Panc1 (cell line): ENCODE measurements at regions not wholly inside any gene's neighbourhood (a gene's known extent, or its start where the extent isn't known, plus 50 kb on each side); places are given as distances from the start of the nearest gene placed in this dataset.

Source experiments
- ATAC-seq: fragments of 200-7000 bp; cut with Tn5 transposase; 2 replicates; pipeline ENCODE4 v1.9.1; 2020; ENCODE audit warnings: mild to moderate bottlenecking, moderate library complexity
- BruUV-seq: library from RNA; stranded (reverse); fragments of 400-500 nt; replicated peaks from 2 replicates; lab custom pipeline; 2021; lab: Mats Ljungman, UMichigan
- CTCF ChIA-PET: fragments of 300-600 bp; sonication (Branson Sonifier 250); formaldehyde crosslinking; loops from one replicate; lab custom pipeline; 2022; ENCODE audit warnings: antibody characterized with exemption; lab: Charles Lee
- POLR2A ChIA-PET: fragments of 300-600 bp; sonication (Branson Sonifier 250); formaldehyde crosslinking; loops from one replicate; lab custom pipeline; 2022; ENCODE audit warnings: antibody characterized with exemption; lab: Charles Lee
- DNase-seq: peaks from one replicate; pipeline ENCODE4 v3.0.0-alpha.2; 2010; ENCODE audit warnings: low read depth, low spot score
- H3K27ac ChIP-seq: 2 replicates; pipeline ENCODE4 v1.5.1; 2011; ENCODE audit warnings: mild to moderate bottlenecking, low read length, inconsistent platforms
- H3K27me3 ChIP-seq: fragments of 200-500 bp; sonication (Bioruptor generic); 2 replicates; pipeline ENCODE4 v1.6.0; 2014; ENCODE audit warnings: low read length, inconsistent platforms; ENCODE audit not compliant: control insufficient read depth, insufficient read depth
- H3K36me3 ChIP-seq: fragments of 200-500 bp; sonication (Bioruptor generic); 2 replicates; pipeline ENCODE4 v1.5.1; 2014; ENCODE audit warnings: inconsistent platforms, mild to moderate bottlenecking, low read length, moderate library complexity; ENCODE audit not compliant: control insufficient read depth, insufficient read depth
- H3K4me1 ChIP-seq: 2 replicates; pipeline ENCODE4 v1.5.1; 2011; ENCODE audit warnings: inconsistent platforms, mild to moderate bottlenecking, low read length, moderate library complexity; ENCODE audit not compliant: control insufficient read depth, insufficient read depth
- H3K4me3 ChIP-seq, 2 experiments: 2 replicates each; pipeline ENCODE4 v1.5.1; 2011 to 2012; ENCODE audit warnings: low read depth in 2 of 2, low read length in 2 of 2, mild to moderate bottlenecking in 2 of 2, inconsistent platforms in 1 of 2, moderate library complexity in 1 of 2
- H3K9me3 ChIP-seq: fragments of 200-500 bp; sonication (Bioruptor generic); 2 replicates; pipeline ENCODE4 v1.5.1; 2014; ENCODE audit warnings: low read depth, mild to moderate bottlenecking, inconsistent platforms, low read length, moderate library complexity; ENCODE audit not compliant: control insufficient read depth, insufficient read depth
- POLR2AphosphoS5 ChIP-seq: IDR thresholded peaks from 2 replicates; pipeline ENCODE4 v1.6.1; 2012; ENCODE audit warnings: mild to moderate bottlenecking, low read depth, low read length, moderate library complexity
- REST ChIP-seq, 2 experiments: IDR thresholded peaks; 2 replicates each; pipeline ENCODE4 v1.6.1; 2011 to 2012; ENCODE audit warnings: low read depth in 2 of 2, control low read depth in 1 of 2, low read length in 1 of 2, mild to moderate bottlenecking in 1 of 2, moderate library complexity in 1 of 2; ENCODE audit not compliant: insufficient read depth in 1 of 2
- SIN3A ChIP-seq: IDR thresholded peaks from 2 replicates; pipeline ENCODE4 v1.6.1; 2012; ENCODE audit warnings: low read depth, mild to moderate bottlenecking, low read length, moderate library complexity, borderline replicate concordance; ENCODE audit not compliant: insufficient read depth
- TCF7L2 ChIP-seq: IDR thresholded peaks from 2 replicates; pipeline ENCODE4 v1.6.1; 2011; ENCODE audit warnings: mild to moderate bottlenecking, low read depth, low read length, inconsistent platforms
- in situ Hi-C: cut with HindIII; loops from 2 replicates; pipeline ENCODE4 v1.10.0; 2016; ENCODE audit warnings: low sequenced_read_pairs, low pct_unique_long_range_greater_than_20kb
- intact Hi-C: fragments of 100-400 bp; cut with micrococcal nuclease; formaldehyde crosslinking; loops from one replicate; pipeline ENCODE4 v1.10.0; 2022; ENCODE audit not compliant: unreplicated experiment
- TF ChIP-seq, protein P1 (sequence below): fragments of 450-650 bp; IDR thresholded peaks from 2 replicates; pipeline ENCODE4 v1.5.1; 2017; ENCODE audit warnings: mild to moderate bottlenecking

DNA sequence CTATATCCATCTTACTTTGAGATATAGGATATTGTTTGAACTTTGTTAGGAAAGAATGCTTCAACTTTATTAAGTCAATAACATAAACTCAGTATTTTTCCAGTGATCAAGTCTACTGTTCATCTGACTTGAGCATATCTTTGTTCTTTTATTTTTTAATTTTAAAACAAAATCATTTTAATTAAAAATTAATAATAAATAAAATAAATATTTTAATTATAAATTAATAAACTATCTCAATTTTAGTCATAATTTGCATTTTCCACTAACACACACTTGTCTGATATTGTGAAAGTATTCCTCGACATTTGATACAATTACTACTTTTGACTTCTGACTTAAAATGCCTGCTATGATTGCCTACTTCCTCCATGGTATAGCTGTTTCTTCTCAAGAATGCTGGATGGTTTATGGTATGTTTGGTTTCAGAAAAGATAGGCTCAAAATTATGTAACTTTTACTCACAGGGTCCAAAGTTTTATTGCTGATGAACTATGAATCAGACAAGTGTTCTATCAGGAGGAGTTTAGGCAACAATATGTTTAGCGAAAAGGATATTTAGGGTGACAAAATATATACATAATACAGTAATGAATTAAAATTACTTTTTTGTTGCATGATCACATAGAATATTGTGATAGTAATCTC is 1132.3 kb upstream of the PCDH10 start:
- DNase-seq = no peak
- ChIA-PET CTCF (no interaction called here), POLR2A (no interaction called here)
- no peaks in the 10 kb centered on the region for H3K27me3 ChIP-seq
- BruUV-seq = no TSS peak
- intact Hi-C loops = no loop called here
- H3K27ac ChIP-seq = no peak overlapping the region
- H3K4me1 ChIP-seq = no peaks in the 10 kb centered on the region
- no peak for ATAC-seq
- in situ Hi-C loops = no loop called here
- no peak overlapping the region for H3K4me3 ChIP-seq
- H3K9me3 ChIP-seq = no peaks in the 10 kb centered on the region
- no peaks in the 10 kb centered on the region for H3K36me3 ChIP-seq
- TF ChIP-seq REST (IDR thresholded peaks at IDR 0.05; ENCODE audit: insufficient read depth in 1 of 2, low read depth in 2 of 2, low read length in 1 of 2) = no peak
- TF ChIP-seq TCF7L2 = no peak
- TF ChIP-seq POLR2AphosphoS5 = no peak
- TF ChIP-seq, protein P1, sequence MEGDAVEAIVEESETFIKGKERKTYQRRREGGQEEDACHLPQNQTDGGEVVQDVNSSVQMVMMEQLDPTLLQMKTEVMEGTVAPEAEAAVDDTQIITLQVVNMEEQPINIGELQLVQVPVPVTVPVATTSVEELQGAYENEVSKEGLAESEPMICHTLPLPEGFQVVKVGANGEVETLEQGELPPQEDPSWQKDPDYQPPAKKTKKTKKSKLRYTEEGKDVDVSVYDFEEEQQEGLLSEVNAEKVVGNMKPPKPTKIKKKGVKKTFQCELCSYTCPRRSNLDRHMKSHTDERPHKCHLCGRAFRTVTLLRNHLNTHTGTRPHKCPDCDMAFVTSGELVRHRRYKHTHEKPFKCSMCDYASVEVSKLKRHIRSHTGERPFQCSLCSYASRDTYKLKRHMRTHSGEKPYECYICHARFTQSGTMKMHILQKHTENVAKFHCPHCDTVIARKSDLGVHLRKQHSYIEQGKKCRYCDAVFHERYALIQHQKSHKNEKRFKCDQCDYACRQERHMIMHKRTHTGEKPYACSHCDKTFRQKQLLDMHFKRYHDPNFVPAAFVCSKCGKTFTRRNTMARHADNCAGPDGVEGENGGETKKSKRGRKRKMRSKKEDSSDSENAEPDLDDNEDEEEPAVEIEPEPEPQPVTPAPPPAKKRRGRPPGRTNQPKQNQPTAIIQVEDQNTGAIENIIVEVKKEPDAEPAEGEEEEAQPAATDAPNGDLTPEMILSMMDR = no peak
- no peak for TF ChIP-seq SIN3A

DNA sequence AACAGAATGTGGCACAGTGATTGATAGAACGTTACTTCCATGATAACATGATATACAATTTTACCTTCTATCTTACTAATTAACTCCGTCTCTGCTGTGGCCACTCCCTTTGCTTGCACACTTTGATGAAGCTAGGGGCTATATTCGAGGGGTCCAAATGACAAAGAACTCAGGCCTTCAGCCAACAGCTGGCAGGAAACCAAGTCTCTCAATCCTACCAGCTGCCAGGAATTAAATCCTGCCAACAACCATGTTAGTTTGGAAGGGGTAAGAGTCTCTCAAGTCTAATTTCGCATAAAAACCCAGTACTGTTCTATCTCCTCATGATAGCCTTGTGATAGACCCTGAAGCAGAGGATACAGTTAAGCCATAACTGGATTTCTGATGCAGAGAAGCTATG is 1122.9 kb upstream of the PCDH10 start:
- Histone ChIP-seq H3K4me1 (no peaks in the 10 kb centered on the region), H3K4me3 (no peak overlapping the region), H3K9me3 (no peaks in the 10 kb centered on the region), H3K36me3 (no peaks in the 10 kb centered on the region), H3K27ac (no peak overlapping the region), H3K27me3 (no peaks in the 10 kb centered on the region)
- intact Hi-C loops (no loop called here), in situ Hi-C loops (no loop called here)
- TF ChIP-seq, protein P1 = no peak
- no peak for TF ChIP-seq SIN3A
- TF ChIP-seq TCF7L2 = no peak
- ChIA-PET CTCF (no interaction called here), POLR2A (no interaction called here)
- BruUV-seq = no TSS peak
- DNase-seq (no peak), ATAC-seq (no peak)
